HG03064 (cell line): ENCODE measurements at regions not wholly inside any gene's neighbourhood (a gene's known extent, or its start where the extent isn't known, plus 50 kb on each side); places are given as distances from the start of the nearest gene placed in this dataset.

Experiments
- ATAC-seq: cut with Tn5 transposase; IDR thresholded peaks from one replicate; pipeline ENCODE4 v1.9.1; 2021; ENCODE audit warnings: low read depth; ENCODE audit not compliant: unreplicated experiment

DNA sequence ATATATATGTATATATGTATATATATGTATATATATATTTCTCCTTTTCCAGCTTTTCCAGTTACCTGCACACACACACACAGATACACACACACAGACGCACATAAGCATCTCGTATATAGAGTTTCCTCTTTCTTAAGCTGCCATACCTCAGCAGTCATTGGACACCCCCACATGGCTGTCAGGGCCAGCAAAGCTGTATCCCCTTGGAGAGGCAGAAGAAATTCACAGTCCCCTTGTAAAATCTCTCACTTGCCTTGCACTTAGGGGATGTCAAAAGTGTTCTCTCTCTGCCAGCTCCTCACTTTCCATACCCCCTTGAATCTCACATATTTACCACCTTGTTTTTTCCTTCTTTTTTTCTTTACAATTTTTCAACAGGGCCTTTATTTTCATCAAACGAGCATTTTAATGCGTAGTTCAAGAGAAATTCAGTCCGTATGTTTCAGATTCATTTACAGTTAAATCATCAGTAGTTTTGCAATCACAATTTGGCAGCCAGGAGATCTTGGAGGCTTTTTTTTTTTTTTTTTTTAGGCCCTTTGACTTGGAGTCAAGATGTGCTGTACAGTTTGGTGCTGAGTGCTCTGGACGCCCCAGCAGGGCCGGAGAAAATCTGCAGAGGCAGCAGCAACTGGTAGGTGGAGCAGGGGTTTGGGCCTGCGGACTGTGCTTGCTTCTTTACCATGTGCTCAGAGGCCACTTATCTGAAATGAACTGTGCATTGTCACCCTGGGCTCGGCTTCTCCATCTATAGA is 244.9 kb upstream of the KLF4 start:
- ATAC-seq = no peak

DNA sequence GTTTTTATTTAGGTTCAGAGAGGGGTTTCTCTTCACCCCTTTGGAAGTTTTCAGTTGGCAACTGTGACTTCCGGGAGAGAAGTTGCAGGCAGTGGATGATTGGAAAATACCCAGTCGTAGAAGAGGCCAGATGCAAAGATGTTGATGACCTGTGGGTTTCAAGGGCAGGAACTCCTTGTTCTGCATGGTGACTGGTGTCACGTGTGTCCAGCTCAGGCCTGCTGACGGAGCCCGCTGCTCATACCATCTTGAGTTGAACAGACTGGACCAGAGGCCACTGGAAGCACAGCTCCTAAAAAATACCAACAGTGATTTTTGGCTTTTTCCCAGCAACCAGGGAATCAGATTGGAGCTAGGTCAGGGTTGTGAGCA is 243.9 kb upstream of the KLF4 start:
- ATAC-seq = no peak

DNA sequence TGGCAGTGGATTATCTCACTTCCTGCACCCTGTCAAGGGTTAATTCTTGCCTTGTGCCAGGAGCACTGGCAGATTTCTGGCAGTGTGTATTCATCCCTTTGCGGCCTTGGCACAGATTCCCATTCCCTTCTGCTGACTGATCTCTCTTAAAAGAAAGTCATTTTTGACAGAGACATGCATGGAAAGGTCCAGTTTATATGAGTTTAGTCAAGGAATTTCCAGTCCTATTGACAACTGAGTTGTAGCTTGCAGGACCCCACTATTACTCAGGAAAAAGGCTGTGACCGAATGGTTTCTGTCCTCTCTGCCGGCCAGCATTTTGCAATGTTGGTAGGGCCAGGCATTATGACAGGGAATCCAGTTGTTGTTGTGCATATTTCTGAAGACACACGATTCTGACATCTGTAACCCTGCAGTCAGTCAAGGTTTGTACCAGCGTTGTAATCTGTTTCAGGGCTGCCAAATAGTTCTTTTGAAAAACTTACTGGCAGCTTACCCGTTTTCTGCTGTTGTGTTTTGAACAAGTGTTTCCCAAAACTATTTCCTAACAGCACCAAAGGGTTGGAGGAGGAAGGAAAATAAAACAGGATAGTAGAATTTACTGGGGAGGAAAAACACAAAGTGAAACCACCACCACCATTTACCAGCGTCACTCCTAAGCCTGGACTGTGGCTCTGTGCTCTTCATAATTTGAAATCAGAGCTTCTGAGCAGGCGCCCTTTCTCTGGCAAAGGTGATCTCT is 243.4 kb upstream of the KLF4 start:
- no peak for ATAC-seq

- ATAC-seq = no peak
Observed at GRCh38 chr9:107731115-107731762, 241.7 kb upstream of the KLF4 start.

DNA sequence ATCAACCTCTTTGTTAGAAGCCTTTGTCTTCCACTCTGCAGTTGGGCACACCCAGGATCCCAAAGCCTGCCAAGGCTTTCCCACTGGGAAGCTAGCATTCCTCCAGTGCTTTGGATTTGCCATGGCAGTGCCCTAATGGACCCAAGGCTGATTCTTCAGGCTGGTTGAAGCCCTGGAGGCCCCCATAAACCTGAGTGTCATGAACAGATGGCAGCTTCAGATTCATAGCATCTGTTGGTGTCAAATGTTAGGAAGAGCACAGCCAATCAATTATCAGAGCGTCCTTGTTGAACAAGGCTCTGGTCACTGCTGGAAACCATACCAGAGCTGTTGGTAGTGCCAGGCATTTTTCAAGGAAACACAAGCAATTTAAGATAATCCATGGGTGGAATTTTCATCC is 241.1 kb upstream of the KLF4 start:
- ATAC-seq = no peak

- no peak for ATAC-seq
Observed at GRCh38 chr9:107727086-107727780, 237.7 kb upstream of the KLF4 start.

DNA sequence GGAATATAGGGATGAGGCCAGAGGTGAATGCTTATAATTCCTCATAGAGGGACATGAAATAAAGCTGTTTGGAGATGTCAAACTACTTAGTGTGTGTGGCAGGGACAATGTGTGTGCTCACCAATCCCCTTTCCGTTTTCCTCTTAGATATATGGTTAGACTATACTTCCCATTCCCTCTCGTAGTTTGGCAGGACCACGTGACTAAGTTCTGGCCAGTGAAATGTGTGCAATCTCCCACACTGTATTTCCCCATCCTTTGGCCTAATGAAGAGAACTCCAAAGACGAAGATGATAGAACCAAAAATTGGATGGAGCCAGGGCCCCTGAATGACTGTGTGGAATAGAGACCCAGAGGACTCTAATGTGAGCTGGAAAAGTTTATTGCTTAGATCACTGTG is 233.4 kb upstream of the KLF4 start:
- no peak for ATAC-seq

DNA sequence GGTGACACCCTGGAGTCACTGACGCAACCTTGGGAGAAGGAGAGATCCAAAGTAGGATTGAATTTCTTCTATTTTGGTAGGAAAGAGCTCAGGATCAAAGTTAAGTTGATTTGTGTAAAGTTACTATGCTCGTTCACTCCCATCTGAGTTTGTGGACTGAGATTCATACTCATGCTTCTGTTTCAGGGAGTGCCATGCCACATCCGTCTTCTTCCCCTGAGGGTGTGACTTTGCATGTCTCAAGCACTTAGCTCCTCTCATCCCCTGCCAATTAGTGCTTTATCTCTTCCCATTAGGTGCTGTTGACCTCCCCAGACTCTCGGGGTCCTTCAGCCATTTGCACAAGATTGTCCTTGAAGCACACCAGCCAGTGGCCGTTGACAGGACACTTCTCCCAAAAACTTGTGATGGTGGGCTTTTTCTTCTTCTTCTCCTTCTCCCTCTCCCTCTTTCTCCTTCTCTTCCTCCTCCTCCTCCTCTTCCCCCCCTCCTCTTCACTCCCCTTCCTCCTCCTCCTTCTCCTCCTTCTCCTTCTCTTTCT is 232.2 kb upstream of the KLF4 start:
- ATAC-seq = no peak

DNA sequence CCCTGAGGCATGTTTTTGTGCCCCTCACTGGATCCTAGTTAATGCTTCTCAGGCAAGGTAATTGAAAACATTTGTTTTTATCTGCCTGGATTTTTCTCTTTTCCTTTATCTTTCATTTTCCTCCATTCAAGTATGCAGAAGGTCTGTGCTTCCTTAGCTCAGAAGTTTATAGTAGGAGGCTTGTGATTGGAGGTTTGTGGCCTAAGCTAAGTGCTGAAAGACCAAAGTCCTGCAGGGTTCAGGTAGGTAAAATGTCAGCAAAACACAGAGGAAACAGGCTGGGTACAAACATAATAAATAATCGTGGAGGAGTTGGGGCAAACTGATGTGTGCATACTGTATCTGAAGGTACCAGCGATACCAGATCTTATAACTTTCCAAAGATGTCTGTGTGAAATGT is 230.9 kb upstream of the KLF4 start:
- no peak for ATAC-seq

DNA sequence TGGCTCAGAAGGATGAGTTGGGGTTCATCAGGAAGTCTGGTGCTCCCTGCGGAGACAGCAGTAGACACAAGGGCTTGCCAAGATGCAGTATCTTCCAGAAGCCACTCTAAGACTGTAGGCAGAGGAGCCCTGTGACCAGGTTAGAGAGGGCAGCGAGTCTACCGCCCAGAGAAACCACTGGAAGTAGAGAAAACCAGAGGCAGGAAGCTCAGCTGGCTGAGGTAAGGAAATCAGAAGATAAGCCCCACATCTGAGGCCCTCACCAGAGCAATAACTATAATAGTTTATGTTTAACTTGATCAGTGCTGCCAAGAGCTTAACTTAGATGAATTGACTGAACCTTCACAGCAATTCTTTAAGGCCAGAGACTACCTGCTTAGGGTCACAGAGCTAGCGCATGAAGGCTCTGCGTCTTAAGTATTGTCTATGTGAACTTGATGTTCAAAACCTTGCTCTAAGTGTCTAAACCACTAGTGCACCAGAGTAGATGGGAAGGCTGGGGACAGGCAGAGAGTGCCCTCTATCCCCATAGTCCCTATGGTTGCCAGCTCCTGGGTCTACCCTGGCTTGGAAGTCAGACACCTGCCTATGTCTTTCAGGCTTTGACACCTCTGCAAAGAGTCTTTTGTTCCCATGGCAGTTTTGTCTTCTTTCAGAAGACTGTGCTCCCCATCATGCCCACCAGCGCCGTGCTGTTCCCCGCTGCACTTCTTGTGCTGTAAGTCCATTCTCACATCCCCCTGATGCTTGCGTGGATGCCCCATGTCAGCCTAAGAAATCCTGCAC is 228.2 kb upstream of the KLF4 start:
- no peak for ATAC-seq

GRCh38 chr9:107715740-107716139 is 226.2 kb upstream of the KLF4 start:
- no peak for ATAC-seq

DNA sequence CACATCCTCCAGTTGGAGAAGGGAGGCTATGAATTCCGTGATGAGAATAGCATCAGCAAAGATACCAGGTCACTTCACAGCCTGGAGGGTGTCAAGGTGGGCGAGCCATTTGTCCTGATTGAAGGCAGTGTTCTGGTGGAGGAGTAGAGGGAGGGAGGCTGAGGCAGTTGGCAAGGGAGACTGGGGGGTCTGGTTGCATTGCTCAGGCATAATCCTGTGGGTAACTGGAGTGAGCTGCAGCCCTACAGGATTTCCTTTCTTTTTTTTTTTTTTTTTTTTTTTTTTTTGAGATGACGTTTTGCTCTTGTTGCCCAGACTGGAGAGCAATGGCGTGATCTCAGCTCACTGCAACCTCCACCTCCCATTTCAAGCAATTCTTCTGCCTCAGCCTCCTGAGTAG is 223.9 kb upstream of the KLF4 start:
- ATAC-seq = no peak

GRCh38 chr9:107712390-107712789 is 222.8 kb upstream of the KLF4 start:
- no peak for ATAC-seq

DNA sequence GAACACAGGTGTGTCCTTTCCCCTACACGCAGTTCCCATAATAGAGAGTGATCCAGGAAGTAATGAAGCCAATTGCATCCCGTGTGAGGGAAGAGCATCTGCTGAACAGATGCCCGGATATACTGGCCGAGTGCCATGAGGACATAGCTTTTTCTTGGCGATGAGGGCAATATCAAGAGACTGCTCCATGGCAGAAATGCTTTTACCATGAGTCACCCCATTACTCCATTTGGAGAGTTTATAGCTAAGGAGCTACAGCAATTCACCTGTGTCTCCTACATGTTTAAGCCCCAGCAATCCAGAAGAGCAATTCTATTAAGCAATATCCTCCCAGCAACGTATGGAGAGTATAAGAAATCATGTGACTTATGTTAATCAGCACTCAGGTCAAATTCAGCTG is 222.0 kb upstream of the KLF4 start:
- ATAC-seq = no peak

DNA sequence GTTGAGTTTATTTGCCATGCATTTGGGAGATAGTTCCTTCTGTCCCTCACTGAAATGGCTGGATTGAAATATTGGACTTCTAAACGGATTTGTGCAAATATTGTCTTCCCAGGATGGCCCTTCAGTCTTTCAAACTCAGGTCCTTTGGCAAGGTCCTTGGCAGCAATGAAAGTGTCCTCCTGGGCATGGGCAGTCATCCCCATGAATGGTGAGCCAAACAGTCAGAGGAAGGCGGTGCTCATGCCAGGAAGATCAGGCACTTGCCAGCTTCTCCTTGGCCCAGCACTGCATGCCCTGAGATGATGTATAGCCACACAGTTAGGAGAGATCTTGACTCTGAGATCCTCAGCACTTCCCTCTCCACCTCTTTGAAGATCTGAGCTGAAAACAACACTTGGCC is 221.4 kb upstream of the KLF4 start:
- ATAC-seq = no peak

DNA sequence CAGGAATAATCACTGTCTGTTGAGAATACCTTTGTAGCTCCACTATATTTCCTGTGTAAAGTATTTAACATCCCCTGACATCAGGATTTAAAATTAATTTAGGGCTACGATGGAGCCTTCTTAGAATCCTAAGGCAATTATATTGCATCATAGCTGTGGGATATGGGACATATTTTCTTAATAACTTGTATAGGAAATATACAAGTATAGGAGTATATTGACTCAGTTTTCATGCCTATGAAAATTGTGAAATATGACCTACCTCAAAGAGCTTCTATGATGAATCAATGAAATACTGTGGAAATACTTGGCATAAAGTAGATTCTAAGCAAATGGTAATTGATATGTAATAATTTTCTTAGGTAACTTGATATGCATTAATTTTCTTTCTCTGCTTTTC is 221.0 kb upstream of the KLF4 start:
- no peak for ATAC-seq

DNA sequence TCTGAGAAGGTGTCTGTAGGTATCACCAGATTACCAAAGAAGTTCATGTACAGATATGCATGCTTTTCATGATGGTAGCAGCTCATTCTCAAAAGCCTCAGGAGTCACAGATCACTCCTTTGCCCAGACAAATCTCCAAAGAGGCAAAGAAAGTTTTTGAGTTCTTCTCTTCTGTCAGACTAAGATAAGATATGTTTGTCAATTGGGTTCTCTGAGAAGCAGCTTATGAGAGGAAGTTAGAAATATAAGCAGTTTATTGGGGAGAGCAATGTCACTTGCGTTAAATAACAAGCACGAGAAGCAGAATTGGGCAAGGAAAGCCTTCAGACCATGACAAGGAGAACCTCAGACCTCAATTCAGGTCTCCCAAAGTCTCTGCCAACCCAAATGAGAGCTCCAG is 219.2 kb upstream of the KLF4 start:
- ATAC-seq = no peak

DNA sequence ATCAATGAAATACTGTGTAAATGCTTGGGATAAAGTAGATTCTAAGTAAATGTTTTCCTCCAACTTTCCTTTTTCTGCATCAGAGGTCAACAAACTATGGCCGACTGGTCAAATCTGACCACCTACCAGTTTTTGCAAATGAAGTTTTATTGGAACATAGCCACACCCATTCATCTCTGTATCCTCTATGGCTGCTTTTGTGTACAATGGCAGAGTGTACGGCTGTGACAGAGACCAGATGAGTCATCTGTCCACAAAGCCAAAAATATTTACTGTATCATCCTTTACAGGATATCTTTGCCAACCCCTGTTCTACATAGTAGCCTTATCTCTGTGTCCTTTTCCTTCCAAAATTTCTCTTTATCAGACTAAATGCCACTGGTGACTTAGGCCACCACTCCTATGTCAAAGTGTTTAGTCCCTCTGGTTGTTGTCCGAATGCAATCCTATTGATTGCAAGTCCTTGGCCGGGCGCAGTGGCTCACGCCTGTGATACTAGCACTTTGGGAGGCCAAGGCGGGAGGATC is 218.4 kb upstream of the KLF4 start:
- ATAC-seq = no peak

- ATAC-seq = no peak
Observed at GRCh38 chr9:107707428-107707837, 217.9 kb upstream of the KLF4 start.
